SK-N-SH (cell line): ENCODE measurements at regions not wholly inside any gene's neighbourhood (a gene's known extent, or its start where the extent isn't known, plus 50 kb on each side); places are given as distances from the start of the nearest gene placed in this dataset.

Experiments used
- CTCF ChIA-PET: fragments of 300-600, 350-600 bp; formaldehyde crosslinking; extraction: SDS; loops from one replicate; lab custom pipeline; 2021; lab: Yijun Ruan, JAX
- POLR2A ChIA-PET: fragments of 350-600 bp; sonication (Branson Sonifier 250); formaldehyde crosslinking; extraction: SDS; loops from one replicate; lab custom pipeline; 2020; ENCODE audit warnings: antibody characterized with exemption, inconsistent platforms; lab: Yijun Ruan, JAX
- DNase-seq: peaks from one replicate; pipeline ENCODE4 v3.0.0; 2012
- H2AFZ ChIP-seq: fragments of 200-600 bp; sonication (generic); 2 replicates; pipeline ENCODE4 v1.8.1; 2016; ENCODE audit warnings: antibody characterized with exemption, mild to moderate bottlenecking, low read depth
- H3F3A ChIP-seq: fragments of 200-600 bp; sonication (generic); replicated peaks from 2 replicates; pipeline ENCODE3; 2016; ENCODE audit warnings: antibody characterized with exemption, mild to moderate bottlenecking; ENCODE audit not compliant: insufficient read depth
- H3K27ac ChIP-seq, 2 experiments: fragments of 200-500 bp in 1 of 2; fragments of 200-600 bp in 1 of 2; sonication (Bioruptor generic) in 1 of 2; sonication (generic), shearing (Covaris generic) in 1 of 2; 2 replicates each; pipeline versions ENCODE4 v1.5.1 to v1.6.1; 2014 to 2016; ENCODE audit warnings: low read depth in 2 of 2, inconsistent platforms in 1 of 2, low read length in 1 of 2, mild to moderate bottlenecking in 1 of 2, mixed read lengths in 1 of 2
- H3K27me3 ChIP-seq: fragments of 200-600 bp; sonication (generic), shearing (Covaris generic); 2 replicates; pipeline ENCODE4 v1.6.1; 2016; ENCODE audit warnings: mixed run types; ENCODE audit not compliant: insufficient read depth
- H3K36me3 ChIP-seq, 2 experiments: fragments of 200-500 bp in 1 of 2; fragments of 200-600 bp in 1 of 2; sonication (Bioruptor generic) in 1 of 2; sonication (generic) in 1 of 2; replicated peaks in 1 of 2; 2 replicates each; pipeline versions ENCODE3 to v1.5.1; 2014 to 2016; ENCODE audit warnings: low read length in 1 of 2, mild to moderate bottlenecking in 1 of 2; ENCODE audit not compliant: insufficient read depth in 2 of 2, control insufficient read depth in 1 of 2
- H3K4me1 ChIP-seq, 2 experiments: fragments of 200-500 bp in 1 of 2; fragments of 200-600 bp in 1 of 2; sonication (Bioruptor generic) in 1 of 2; sonication (generic), shearing (Covaris generic) in 1 of 2; 2 replicates each; pipeline versions ENCODE4 v1.5.1 to v1.6.1; 2014 to 2016; ENCODE audit warnings: low read depth in 1 of 2, low read length in 1 of 2, mixed run types in 1 of 2; ENCODE audit not compliant: insufficient read depth in 2 of 2, control insufficient read depth in 1 of 2
- H3K4me2 ChIP-seq: fragments of 200-600 bp; sonication (generic), shearing (Covaris generic); 2 replicates; pipeline ENCODE4 v1.6.1; 2017; ENCODE audit warnings: mixed run types
- H3K4me3 ChIP-seq, 2 experiments: fragments of 200-500 bp in 1 of 2; fragments of 200-600 bp in 1 of 2; sonication (Bioruptor generic) in 1 of 2; sonication (generic), shearing (Covaris generic) in 1 of 2; 2 replicates each; pipeline versions ENCODE4 v1.5.1 to v1.8.1; 2014 to 2016; ENCODE audit warnings: low read depth in 2 of 2, inconsistent platforms in 1 of 2, low read length in 1 of 2, mild to moderate bottlenecking in 1 of 2, mixed read lengths in 1 of 2, moderate library complexity in 1 of 2
- H3K79me2 ChIP-seq: fragments of 200-600 bp; sonication (generic); 2 replicates; pipeline ENCODE4 v1.8.1; 2017; ENCODE audit warnings: mild to moderate bottlenecking; ENCODE audit not compliant: insufficient read depth
- H3K9ac ChIP-seq: fragments of 200-600 bp; sonication (generic); 2 replicates; pipeline ENCODE4 v1.6.1; 2017; ENCODE audit warnings: mixed run types
- H3K9me2 ChIP-seq: fragments of 200-600 bp; sonication (generic); 2 replicates; pipeline ENCODE4 v1.6.1; 2017; ENCODE audit warnings: mixed run types
- H3K9me3 ChIP-seq: fragments of 200-600 bp; sonication (generic); 2 replicates; pipeline ENCODE4 v1.6.1; 2017; ENCODE audit warnings: mixed run types, mild to moderate bottlenecking, moderate library complexity
- H4K20me1 ChIP-seq: fragments of 200-600 bp; sonication (generic); 2 replicates; pipeline ENCODE4 v1.6.1; 2017; ENCODE audit warnings: mild to moderate bottlenecking, mixed run types; ENCODE audit not compliant: insufficient read depth
- CHD2 ChIP-seq: fragments of 150-350 bp; IDR thresholded peaks from 2 replicates; pipeline ENCODE4 v1.6.1; 2018; ENCODE audit warnings: low read length; ENCODE audit not compliant: partially characterized antibody
- EZH2phosphoT487 ChIP-seq: fragments of 200-600 bp; sonication (generic); IDR thresholded peaks from 2 replicates; pipeline ENCODE4 v1.6.1; 2017; ENCODE audit warnings: low read depth, mixed run types, mild to moderate bottlenecking, antibody characterized with exemption, moderate library complexity, borderline replicate concordance
- FOXM1 ChIP-seq: IDR thresholded peaks from 2 replicates; pipeline ENCODE4 v1.4.0; 2012; ENCODE audit warnings: low read depth, mild to moderate bottlenecking
- JUND ChIP-seq: IDR thresholded peaks from 2 replicates; pipeline ENCODE4 v1.4.0; 2012
- MEF2A ChIP-seq: IDR thresholded peaks from 2 replicates; pipeline ENCODE4 v1.4.0; 2012; ENCODE audit warnings: low read depth, borderline replicate concordance
- NFIC ChIP-seq: IDR thresholded peaks from 2 replicates; pipeline ENCODE4 v1.4.0; 2012; ENCODE audit warnings: borderline replicate concordance
- NRF1 ChIP-seq: IDR thresholded peaks from 2 replicates; pipeline ENCODE4 v1.6.1; 2012; ENCODE audit warnings: low read depth, mild to moderate bottlenecking, low read length
- PBX3 ChIP-seq: IDR thresholded peaks from 2 replicates; pipeline ENCODE4; 2012
- POLR2AphosphoS5 ChIP-seq: IDR thresholded peaks from 2 replicates; pipeline ENCODE4 v1.6.1; 2012; ENCODE audit warnings: low read depth, low read length
- REST ChIP-seq: IDR thresholded peaks from 2 replicates; pipeline ENCODE4 v1.6.1; 2012; ENCODE audit warnings: mild to moderate bottlenecking, low read depth, low read length, moderate library complexity
- RFX5 ChIP-seq: IDR thresholded peaks from 2 replicates; pipeline ENCODE4 v1.6.1; 2012; ENCODE audit warnings: mild to moderate bottlenecking, improper control_type of control experiment, low read length
- SIN3A ChIP-seq: IDR thresholded peaks from 2 replicates; pipeline ENCODE4 v1.6.1; 2012; ENCODE audit warnings: low read depth, mild to moderate bottlenecking, low read length, moderate library complexity, borderline replicate concordance
- SMC3 ChIP-seq: IDR thresholded peaks from 2 replicates; pipeline ENCODE4 v1.6.1; 2012; ENCODE audit warnings: low read depth, low read length, improper control_type of control experiment
- TCF12 ChIP-seq: IDR thresholded peaks from 2 replicates; pipeline ENCODE4 v1.4.0; 2012
- TEAD4 ChIP-seq: IDR thresholded peaks from 2 replicates; pipeline ENCODE4 v1.4.0; 2012; ENCODE audit warnings: mild to moderate bottlenecking, borderline replicate concordance; ENCODE audit not compliant: insufficient read depth
- WGBS: methylation state at CpG from one replicate; pipeline ENCODE4 v1.1.6; 2017; ENCODE audit warnings: low lambda C conversion rate; 5-methylcytosine and 5-hydroxymethylcytosine counted together
- TF ChIP-seq, protein P1 (sequence below): fragments of 200-600 bp; sonication (generic); IDR thresholded peaks from 2 replicates; pipeline ENCODE4 v1.6.1; 2017; ENCODE audit warnings: antibody characterized with exemption, mild to moderate bottlenecking, moderate library complexity
- TF ChIP-seq, protein P2 (sequence below): IDR thresholded peaks from 2 replicates; pipeline ENCODE4 v1.4.0; 2012; ENCODE audit warnings: low read depth
- TF ChIP-seq, protein P3 (sequence below): fragments of 150-350 bp; IDR thresholded peaks from 2 replicates; pipeline ENCODE4 v1.6.1; 2017; ENCODE audit warnings: antibody characterized with exemption, low read length, low read depth, borderline replicate concordance

DNA sequence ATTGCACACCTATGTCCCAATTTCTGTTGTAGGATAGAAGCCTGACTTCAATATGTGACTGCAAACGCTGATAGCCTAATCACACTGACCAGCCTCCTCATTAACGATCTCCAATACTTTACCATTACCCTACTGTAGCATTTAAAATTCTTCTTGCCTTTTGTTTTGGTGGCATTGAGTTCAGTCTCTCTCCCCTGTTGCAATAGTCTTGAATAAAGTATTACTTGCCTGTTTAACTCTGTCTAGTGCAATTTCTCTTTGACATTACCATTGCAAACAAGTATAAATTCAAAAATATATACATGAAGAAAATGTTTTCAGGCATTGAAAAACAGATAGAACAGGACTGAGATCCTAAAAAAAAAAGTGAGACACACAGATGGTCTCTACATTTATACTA lies 649.1 kb upstream of the B3GAT1 start:
- no peaks in the 10 kb centered on the region for H3K36me3 ChIP-seq
- whole genome bisulfite sequencing, result 4% methylated on average over 2 of the region's 2 CpGs
- ChIA-PET CTCF (no interaction called here), POLR2A (no interaction called here)
- H3K27me3 ChIP-seq, result no peaks in the 10 kb centered on the region
- H3K79me2 ChIP-seq, result no peaks in the 10 kb centered on the region
- H3K9me2 ChIP-seq, result no peaks in the 10 kb centered on the region
- no peaks in the 10 kb centered on the region for H4K20me1 ChIP-seq
- no peak overlapping the region for H3K4me3 ChIP-seq
- DNase-seq, result no peak
- H2AFZ ChIP-seq, result no peak overlapping the region
- H3K9ac ChIP-seq, result no peak overlapping the region
- H3K9me3 ChIP-seq, result no peaks in the 10 kb centered on the region
- no peaks in the 10 kb centered on the region; a peak in 1 of 4 replicates for H3K4me1 ChIP-seq
- no peak overlapping the region for H3K27ac ChIP-seq
- no peak for TF ChIP-seq RFX5
- no peak for TF ChIP-seq PBX3
- TF ChIP-seq JUND, result no peak
- TF ChIP-seq POLR2AphosphoS5, result no peak
- no peak for TF ChIP-seq REST
- TF ChIP-seq FOXM1, result no peak
- no peak for TF ChIP-seq NFIC
- TF ChIP-seq SIN3A, result no peak
- TF ChIP-seq TCF12, result no peak
- H3F3A ChIP-seq, result no peaks in the 10 kb centered on the region
- H3K4me2 ChIP-seq, result no peak overlapping the region

- Histone ChIP-seq H3K4me1 (peaks cover 0 to 3% of the 10 kb centered on the region in 2 experiments; a peak in 1 of 4 replicates), H2AFZ (no peak overlapping the region), H3K27ac (no peak overlapping the region), H3K36me3 (no peaks in the 10 kb centered on the region), H3K27me3 (no peaks in the 10 kb centered on the region), H3K4me2 (no peak overlapping the region), H3K9me2 (no peaks in the 10 kb centered on the region), H3F3A (no peaks in the 10 kb centered on the region), H4K20me1 (no peaks in the 10 kb centered on the region), H3K4me3 (no peak overlapping the region), H3K79me2 (no peaks in the 10 kb centered on the region), H3K9ac (no peak overlapping the region), H3K9me3 (no peaks in the 10 kb centered on the region)
- TF ChIP-seq SMC3, result no peak
- no peak for TF ChIP-seq REST
- no peak for TF ChIP-seq MEF2A
- TF ChIP-seq CHD2, result no peak
- TF ChIP-seq, protein P1, sequence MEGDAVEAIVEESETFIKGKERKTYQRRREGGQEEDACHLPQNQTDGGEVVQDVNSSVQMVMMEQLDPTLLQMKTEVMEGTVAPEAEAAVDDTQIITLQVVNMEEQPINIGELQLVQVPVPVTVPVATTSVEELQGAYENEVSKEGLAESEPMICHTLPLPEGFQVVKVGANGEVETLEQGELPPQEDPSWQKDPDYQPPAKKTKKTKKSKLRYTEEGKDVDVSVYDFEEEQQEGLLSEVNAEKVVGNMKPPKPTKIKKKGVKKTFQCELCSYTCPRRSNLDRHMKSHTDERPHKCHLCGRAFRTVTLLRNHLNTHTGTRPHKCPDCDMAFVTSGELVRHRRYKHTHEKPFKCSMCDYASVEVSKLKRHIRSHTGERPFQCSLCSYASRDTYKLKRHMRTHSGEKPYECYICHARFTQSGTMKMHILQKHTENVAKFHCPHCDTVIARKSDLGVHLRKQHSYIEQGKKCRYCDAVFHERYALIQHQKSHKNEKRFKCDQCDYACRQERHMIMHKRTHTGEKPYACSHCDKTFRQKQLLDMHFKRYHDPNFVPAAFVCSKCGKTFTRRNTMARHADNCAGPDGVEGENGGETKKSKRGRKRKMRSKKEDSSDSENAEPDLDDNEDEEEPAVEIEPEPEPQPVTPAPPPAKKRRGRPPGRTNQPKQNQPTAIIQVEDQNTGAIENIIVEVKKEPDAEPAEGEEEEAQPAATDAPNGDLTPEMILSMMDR, result no peak
- no peak for TF ChIP-seq EZH2phosphoT487
- TF ChIP-seq, protein P2, sequence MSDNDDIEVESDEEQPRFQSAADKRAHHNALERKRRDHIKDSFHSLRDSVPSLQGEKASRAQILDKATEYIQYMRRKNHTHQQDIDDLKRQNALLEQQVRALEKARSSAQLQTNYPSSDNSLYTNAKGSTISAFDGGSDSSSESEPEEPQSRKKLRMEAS, result no peak
- no peak for TF ChIP-seq NRF1
- TF ChIP-seq, protein P3, sequence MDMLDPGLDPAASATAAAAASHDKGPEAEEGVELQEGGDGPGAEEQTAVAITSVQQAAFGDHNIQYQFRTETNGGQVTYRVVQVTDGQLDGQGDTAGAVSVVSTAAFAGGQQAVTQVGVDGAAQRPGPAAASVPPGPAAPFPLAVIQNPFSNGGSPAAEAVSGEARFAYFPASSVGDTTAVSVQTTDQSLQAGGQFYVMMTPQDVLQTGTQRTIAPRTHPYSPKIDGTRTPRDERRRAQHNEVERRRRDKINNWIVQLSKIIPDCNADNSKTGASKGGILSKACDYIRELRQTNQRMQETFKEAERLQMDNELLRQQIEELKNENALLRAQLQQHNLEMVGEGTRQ, result no peak
- no peak for TF ChIP-seq TEAD4
- no peak for TF ChIP-seq POLR2AphosphoS5
- ChIA-PET CTCF (no interaction called here), POLR2A (no interaction called here)
- DNase-seq, result no peak
- 54% methylated on average over 9 of the region's 13 CpGs for WGBS
Observed at GRCh38 chr11:135046986-135047385, 634.9 kb upstream of the B3GAT1 start.
